H9 (cell line): ENCODE measurements at regions not wholly inside any gene's neighbourhood (a gene's known extent, or its start where the extent isn't known, plus 50 kb on each side); places are given as distances from the start of the nearest gene placed in this dataset.

Experiments used
- DNase-seq: peaks from one replicate; pipeline ENCODE4 v3.0.0-alpha.2; 2017
- H2AFZ ChIP-seq: one replicate; pipeline ENCODE4 v1.6.1; 2013; ENCODE audit warnings: mild to moderate bottlenecking, low read length, control low read depth, moderate library complexity
- H2AK5ac ChIP-seq: 2 replicates; pipeline ENCODE4 v1.6.1; 2013; ENCODE audit warnings: low read length, control low read depth, mixed read lengths; ENCODE audit not compliant: insufficient read length
- H2BK120ac ChIP-seq: one replicate; pipeline ENCODE4 v1.6.1; 2013; ENCODE audit warnings: low read depth, mild to moderate bottlenecking, low read length, control low read depth, inconsistent platforms; ENCODE audit not compliant: poor library complexity, severe bottlenecking
- H2BK12ac ChIP-seq: 2 replicates; pipeline ENCODE4 v1.6.1; 2013; ENCODE audit warnings: low read length, control low read depth, mixed read lengths, low read depth; ENCODE audit not compliant: insufficient read length
- H2BK15ac ChIP-seq: 2 replicates; pipeline ENCODE4 v1.6.1; 2013; ENCODE audit warnings: low read depth, low read length, control low read depth
- H2BK20ac ChIP-seq: one replicate; pipeline ENCODE4 v1.6.1; 2013; ENCODE audit warnings: low read depth, mild to moderate bottlenecking, low read length, control low read depth, inconsistent platforms; ENCODE audit not compliant: poor library complexity, severe bottlenecking
- H2BK5ac ChIP-seq: 2 replicates; pipeline ENCODE4 v1.6.1; 2013; ENCODE audit warnings: low read length, control low read depth, mixed read lengths; ENCODE audit not compliant: insufficient read length
- H3K14ac ChIP-seq: 2 replicates; pipeline ENCODE4 v1.6.1; 2013; ENCODE audit warnings: low read length, control low read depth; ENCODE audit not compliant: insufficient read depth
- H3K18ac ChIP-seq: 2 replicates; pipeline ENCODE4 v1.6.1; 2013; ENCODE audit warnings: low read depth, mild to moderate bottlenecking, mixed read lengths, low read length, control low read depth; ENCODE audit not compliant: insufficient read length
- H3K23ac ChIP-seq: 2 replicates; pipeline ENCODE4 v1.6.1; 2013; ENCODE audit warnings: low read length, control low read depth, mixed read lengths, low read depth; ENCODE audit not compliant: insufficient read length
- H3K23me2 ChIP-seq: 2 replicates; pipeline ENCODE4 v1.6.1; 2013; ENCODE audit warnings: low read depth, mild to moderate bottlenecking, mixed read lengths, low read length, control low read depth; ENCODE audit not compliant: insufficient read length, poor library complexity, severe bottlenecking
- H3K27ac ChIP-seq: 2 replicates; pipeline ENCODE4 v1.5.1; 2013; ENCODE audit warnings: low read length, control low read depth, mixed read lengths, low read depth; ENCODE audit not compliant: insufficient read length
- H3K27me3 ChIP-seq: 2 replicates; pipeline ENCODE4 v1.6.1; 2013; ENCODE audit warnings: low read length, control low read depth, inconsistent platforms; ENCODE audit not compliant: insufficient read depth
- H3K4ac ChIP-seq: 2 replicates; pipeline ENCODE4 v1.6.1; 2013; ENCODE audit warnings: low read depth, mild to moderate bottlenecking, control low read depth, inconsistent platforms, low read length, moderate library complexity
- H3K4me1 ChIP-seq: 2 replicates; pipeline ENCODE4 v1.6.1; 2013; ENCODE audit warnings: low read length, control low read depth, inconsistent platforms; ENCODE audit not compliant: insufficient read depth
- H3K4me2 ChIP-seq: 2 replicates; pipeline ENCODE4 v1.6.1; 2013; ENCODE audit warnings: low read length, control low read depth, mixed read lengths; ENCODE audit not compliant: insufficient read length, insufficient read depth
- H3K56ac ChIP-seq: 2 replicates; pipeline ENCODE4 v1.6.1; 2013; ENCODE audit warnings: low read depth, mild to moderate bottlenecking, mixed read lengths, low read length, control low read depth; ENCODE audit not compliant: insufficient read length
- H3K79me1 ChIP-seq: 2 replicates; pipeline ENCODE4 v1.6.1; 2013; ENCODE audit warnings: low read depth, mild to moderate bottlenecking, moderate library complexity, low read length, control low read depth, inconsistent platforms; ENCODE audit not compliant: insufficient read depth, poor library complexity, severe bottlenecking
- H3K79me2 ChIP-seq: 2 replicates; pipeline ENCODE4 v1.6.1; 2013; ENCODE audit warnings: low read length, control low read depth, inconsistent platforms; ENCODE audit not compliant: insufficient read depth
- H3K9ac ChIP-seq: 2 replicates; pipeline ENCODE4 v1.6.1; 2013; ENCODE audit warnings: low read length, control low read depth, mixed read lengths; ENCODE audit not compliant: insufficient read length; ENCODE audit errors: extremely low read depth
- H3K9me3 ChIP-seq: one replicate; pipeline ENCODE4 v1.6.1; 2013; ENCODE audit warnings: low read depth, low read length, inconsistent platforms; ENCODE audit not compliant: control insufficient read depth
- H3T11ph ChIP-seq: one replicate; pipeline ENCODE4 v1.6.1; 2013; ENCODE audit warnings: mild to moderate bottlenecking, low read length, control low read depth, inconsistent platforms
- H4K20me1 ChIP-seq: one replicate; pipeline ENCODE4 v1.6.1; 2013; ENCODE audit not compliant: control insufficient read depth, insufficient read length, insufficient read depth
- H4K5ac ChIP-seq: 2 replicates; pipeline ENCODE4 v1.6.1; 2013; ENCODE audit warnings: low read depth, mild to moderate bottlenecking, mixed read lengths, low read length, control low read depth; ENCODE audit not compliant: insufficient read length
- H4K8ac ChIP-seq: replicated peaks from 2 replicates; pipeline ENCODE4 v1.6.1; 2013; ENCODE audit warnings: low read length, control low read depth, mixed read lengths, low read depth; ENCODE audit not compliant: insufficient read length
- H4K91ac ChIP-seq: 2 replicates; pipeline ENCODE4 v1.6.1; 2013; ENCODE audit warnings: low read depth, mild to moderate bottlenecking, moderate library complexity, mixed read lengths, low read length, control low read depth; ENCODE audit not compliant: insufficient read length
- H3K27ac Mint-ChIP-seq, 3 experiments: 2 replicates in 2 of 3; 3 replicates in 1 of 3; pipeline ENCODE4 v1.8.0; 2020 to 2021; ENCODE audit warnings: mixed read lengths in 3 of 3, mild to moderate bottlenecking in 1 of 3, moderate library complexity in 1 of 3
- H3K27me3 Mint-ChIP-seq: 2 replicates; pipeline ENCODE4 v1.8.0; 2021; ENCODE audit warnings: low read depth, mild to moderate bottlenecking, moderate library complexity, mixed read lengths
- H3K36me3 Mint-ChIP-seq, 3 experiments: 2 replicates in 2 of 3; 3 replicates in 1 of 3; pipeline ENCODE4 v1.8.0; 2020 to 2021; ENCODE audit warnings: low read depth in 3 of 3, mixed read lengths in 3 of 3; ENCODE audit not compliant: insufficient read depth in 1 of 3
- H3K4me1 Mint-ChIP-seq, 2 experiments: 2 replicates each; pipeline ENCODE4 v1.8.0; 2020; ENCODE audit warnings: mixed read lengths in 2 of 2
- H3K4me3 Mint-ChIP-seq, 2 experiments: 2 replicates in 1 of 2; 3 replicates in 1 of 2; pipeline ENCODE4 v1.8.0; 2020 to 2021; ENCODE audit warnings: mild to moderate bottlenecking in 2 of 2, mixed read lengths in 2 of 2, moderate library complexity in 1 of 2
- H3K9me3 Mint-ChIP-seq, 2 experiments: 2 replicates in 1 of 2; 3 replicates in 1 of 2; pipeline ENCODE4 v1.8.0; 2020; ENCODE audit warnings: mild to moderate bottlenecking in 2 of 2, mixed read lengths in 2 of 2, moderate library complexity in 1 of 2
- WGBS: extraction: QIAGEN DNeasy Blood & Tissue Kit; methylation state at CpG from one replicate; pipeline ENCODE4 v1.1.7; 2013; ENCODE audit warnings: missing lambda C conversion rate, low lambda C conversion rate, mixed read lengths; ENCODE audit not compliant: insufficient read length; ENCODE audit errors: extremely low coverage; 5-methylcytosine and 5-hydroxymethylcytosine counted together
- TF ChIP-seq, protein P1 (sequence below): fragments of 200-600 bp; sonication (generic); conservative IDR thresholded peaks from 3 replicates; pipeline ENCODE4 v1.8.0; 2021; ENCODE audit warnings: antibody characterized with exemption, mild to moderate bottlenecking

DNA sequence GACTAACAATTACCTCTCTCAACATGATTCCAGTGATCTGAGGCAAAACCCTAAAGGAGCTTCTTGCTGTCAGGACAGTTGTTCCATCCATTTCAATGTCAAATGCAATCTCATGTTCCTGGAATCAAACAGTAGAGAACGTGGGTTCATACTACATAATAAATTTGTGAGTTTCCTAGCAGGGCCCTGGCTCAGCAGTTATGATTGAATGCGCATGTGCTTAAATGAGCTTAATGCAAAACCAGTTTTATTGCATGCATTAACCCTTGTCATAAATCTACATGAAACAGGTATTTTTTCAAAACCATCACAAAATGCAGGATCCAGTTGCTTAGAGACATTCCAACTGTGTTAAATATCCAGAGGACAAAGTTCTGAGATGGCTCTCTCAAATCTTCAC is 225.4 kb upstream of the TMEM72 start:
- H2AFZ ChIP-seq, result no peak overlapping the region
- H2BK120ac ChIP-seq, result no peak overlapping the region
- TF ChIP-seq, protein P1, sequence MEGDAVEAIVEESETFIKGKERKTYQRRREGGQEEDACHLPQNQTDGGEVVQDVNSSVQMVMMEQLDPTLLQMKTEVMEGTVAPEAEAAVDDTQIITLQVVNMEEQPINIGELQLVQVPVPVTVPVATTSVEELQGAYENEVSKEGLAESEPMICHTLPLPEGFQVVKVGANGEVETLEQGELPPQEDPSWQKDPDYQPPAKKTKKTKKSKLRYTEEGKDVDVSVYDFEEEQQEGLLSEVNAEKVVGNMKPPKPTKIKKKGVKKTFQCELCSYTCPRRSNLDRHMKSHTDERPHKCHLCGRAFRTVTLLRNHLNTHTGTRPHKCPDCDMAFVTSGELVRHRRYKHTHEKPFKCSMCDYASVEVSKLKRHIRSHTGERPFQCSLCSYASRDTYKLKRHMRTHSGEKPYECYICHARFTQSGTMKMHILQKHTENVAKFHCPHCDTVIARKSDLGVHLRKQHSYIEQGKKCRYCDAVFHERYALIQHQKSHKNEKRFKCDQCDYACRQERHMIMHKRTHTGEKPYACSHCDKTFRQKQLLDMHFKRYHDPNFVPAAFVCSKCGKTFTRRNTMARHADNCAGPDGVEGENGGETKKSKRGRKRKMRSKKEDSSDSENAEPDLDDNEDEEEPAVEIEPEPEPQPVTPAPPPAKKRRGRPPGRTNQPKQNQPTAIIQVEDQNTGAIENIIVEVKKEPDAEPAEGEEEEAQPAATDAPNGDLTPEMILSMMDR, result no peak
- H3K4me1 ChIP-seq, result no peaks in the 10 kb centered on the region; the same call in 1 of the 2 replicates
- H3K14ac ChIP-seq, result no peak overlapping the region
- no peaks in the 10 kb centered on the region for H3K23me2 ChIP-seq
- no peaks in the 10 kb centered on the region for H3K27me3 ChIP-seq
- no peaks in the 10 kb centered on the region for H3K27me3 Mint-ChIP-seq
- H3K36me3 Mint-ChIP-seq, result no peaks in the 10 kb centered on the region
- H2BK15ac ChIP-seq, result no peak overlapping the region
- no peak overlapping the region for H3K18ac ChIP-seq
- H4K20me1 ChIP-seq, result no peaks in the 10 kb centered on the region
- no peak overlapping the region for H3T11ph ChIP-seq
- H3K4ac ChIP-seq, result no peak overlapping the region
- H2BK5ac ChIP-seq, result no peak overlapping the region
- H3K4me2 ChIP-seq, result no peak overlapping the region
- DNase-seq, result no peak
- no peak overlapping the region for H3K23ac ChIP-seq
- no peak overlapping the region for H4K5ac ChIP-seq
- no peak overlapping the region for H2AK5ac ChIP-seq
- H3K9ac ChIP-seq, result no peak overlapping the region
- H3K27ac ChIP-seq, result no peak overlapping the region
- no peak overlapping the region for H4K8ac ChIP-seq
- H3K9me3 Mint-ChIP-seq, result no peaks in the 10 kb centered on the region
- no peaks in the 10 kb centered on the region for H3K79me2 ChIP-seq
- H3K4me1 Mint-ChIP-seq, result peaks cover 0 to 6% of the 10 kb centered on the region in 2 experiments; a peak in 2 of 4 replicates
- no peak overlapping the region for H4K91ac ChIP-seq
- WGBS, result no CpG with 5 or more reads among the region's 2 CpGs
- H3K79me1 ChIP-seq, result no peaks in the 10 kb centered on the region
- no peak overlapping the region for H3K4me3 Mint-ChIP-seq
- no peak overlapping the region for H3K56ac ChIP-seq
- H3K9me3 ChIP-seq, result no peaks in the 10 kb centered on the region
- H2BK20ac ChIP-seq, result no peak overlapping the region
- no peak overlapping the region for H2BK12ac ChIP-seq
- H3K27ac Mint-ChIP-seq, result no peak overlapping the region
